OCI-LY7 (cell line): ENCODE measurements at regions not wholly inside any gene's neighbourhood (a gene's known extent, or its start where the extent isn't known, plus 50 kb on each side); places are given as distances from the start of the nearest gene placed in this dataset.

Experiments
- BruUV-seq: library from RNA; stranded (reverse); fragments of 400-500 nt; replicated peaks from 2 replicates; lab custom pipeline; 2021; lab: Mats Ljungman, UMichigan
- CTCF ChIA-PET: fragments of 300-600 bp; sonication (Branson Sonifier 250); formaldehyde crosslinking; loops from one replicate; lab custom pipeline; 2022; ENCODE audit warnings: antibody characterized with exemption; ENCODE audit not compliant: unreplicated experiment; lab: Charles Lee
- POLR2A ChIA-PET: fragments of 300-600 bp; sonication (Branson Sonifier 250); formaldehyde crosslinking; loops from one replicate; lab custom pipeline; 2022; ENCODE audit warnings: antibody characterized with exemption; lab: Charles Lee
- DNase-seq: peaks from one replicate; pipeline ENCODE4 v3.0.0-alpha.2; 2015; ENCODE audit warnings: low spot score
- H2AFZ ChIP-seq: fragments of 200-600 bp; sonication (generic), shearing (Covaris generic); 2 replicates; pipeline ENCODE4 v1.6.1; 2014; ENCODE audit warnings: mild to moderate bottlenecking, antibody characterized with exemption, low read length, moderate library complexity
- H3K27ac ChIP-seq: fragments of 200-600 bp; sonication (generic); 2 replicates; pipeline ENCODE4 v1.5.1; 2014; ENCODE audit warnings: mixed run types, low read depth, mild to moderate bottlenecking, moderate library complexity, low read length, inconsistent platforms; ENCODE audit not compliant: poor library complexity, severe bottlenecking
- H3K36me3 ChIP-seq: fragments of 200-600 bp; sonication (generic); 2 replicates; pipeline ENCODE4 v1.6.1; 2014; ENCODE audit warnings: mild to moderate bottlenecking, antibody characterized with exemption, low read length, moderate library complexity, mixed read lengths; ENCODE audit not compliant: insufficient read depth
- H3K4me1 ChIP-seq: fragments of 200-600 bp; sonication (generic); 2 replicates; pipeline ENCODE4 v1.5.1; 2014; ENCODE audit warnings: mild to moderate bottlenecking, low read length; ENCODE audit not compliant: insufficient read depth, poor library complexity, severe bottlenecking
- H3K4me2 ChIP-seq: fragments of 200-600 bp; sonication (generic); 2 replicates; pipeline ENCODE4 v1.6.1; 2014; ENCODE audit warnings: mild to moderate bottlenecking, low read length
- H3K4me3 ChIP-seq: fragments of 200-600 bp; sonication (generic); 2 replicates; pipeline ENCODE4 v1.5.1; 2014; ENCODE audit warnings: mild to moderate bottlenecking, low read depth, low read length; ENCODE audit not compliant: poor library complexity, severe bottlenecking
- H3K79me2 ChIP-seq: fragments of 200-600 bp; sonication (generic); 2 replicates; pipeline ENCODE4 v1.6.1; 2016; ENCODE audit warnings: low read depth, mild to moderate bottlenecking, low read length, moderate library complexity, mixed read lengths; ENCODE audit not compliant: insufficient read depth
- H3K9me2 ChIP-seq: fragments of 200-600 bp; sonication (generic); 2 replicates; pipeline ENCODE4 v1.6.1; 2016; ENCODE audit warnings: mild to moderate bottlenecking, low read length, mixed read lengths; ENCODE audit not compliant: insufficient read depth
- H3K9me3 ChIP-seq: fragments of 200-600 bp; sonication (generic); 2 replicates; pipeline ENCODE4 v1.6.1; 2014; ENCODE audit warnings: mild to moderate bottlenecking, mixed run types, low read length, mixed read lengths
- H4K20me1 ChIP-seq: fragments of 200-600 bp; sonication (generic); 2 replicates; pipeline ENCODE4 v1.6.1; 2014; ENCODE audit warnings: mild to moderate bottlenecking, antibody characterized with exemption, low read length, moderate library complexity, mixed read lengths; ENCODE audit not compliant: insufficient read depth
- CTCF ChIP-seq: fragments of 200-600 bp; sonication (generic); conservative IDR thresholded peaks from 2 replicates; pipeline ENCODE4 v1.5.1; 2014; ENCODE audit warnings: mild to moderate bottlenecking, antibody characterized with exemption, low read length, moderate library complexity, mixed read lengths
- EZH2phosphoT487 ChIP-seq: fragments of 200-600 bp; sonication (generic); IDR thresholded peaks from 2 replicates; pipeline ENCODE4 v1.6.1; 2018; ENCODE audit warnings: low read depth, borderline replicate concordance, mild to moderate bottlenecking, mixed run types, antibody characterized with exemption, low read length, moderate library complexity, mixed read lengths
- intact Hi-C: fragments of 100-400 bp; cut with micrococcal nuclease; formaldehyde crosslinking; loops from one replicate; pipeline ENCODE4 v1.10.0; 2022; ENCODE audit not compliant: unreplicated experiment

- Histone ChIP-seq H3K9me3 (no peaks in the 10 kb centered on the region), H3K36me3 (no peaks in the 10 kb centered on the region), H3K79me2 (no peaks in the 10 kb centered on the region), H3K27ac (no peak overlapping the region), H3K9me2 (no peaks in the 10 kb centered on the region), H2AFZ (no peak overlapping the region), H3K4me3 (no peak overlapping the region), H4K20me1 (no peaks in the 10 kb centered on the region), H3K4me2 (no peak overlapping the region), H3K4me1 (no peaks in the 10 kb centered on the region)
- no TSS peak for BruUV-seq
- ChIA-PET POLR2A (no interaction called here), CTCF (no interaction called here)
- TF ChIP-seq CTCF (peak; percentile 47), EZH2phosphoT487 (no peak)
- intact Hi-C loops, result no loop called here
- DNase-seq, result no peak
Observed at GRCh38 chr6:91428953-91429560, 842.2 kb upstream of the MAP3K7 start.

GRCh38 chr6:91428296-91428695, 841.4 kb upstream of the MAP3K7 start:
- H3K9me2 ChIP-seq, result no peaks in the 10 kb centered on the region
- H2AFZ ChIP-seq, result no peak overlapping the region
- CTCF ChIA-PET, result no interaction called here
- no peak overlapping the region for H3K27ac ChIP-seq
- no peak for DNase-seq
- no peak for TF ChIP-seq CTCF
- TF ChIP-seq EZH2phosphoT487, result no peak
- no peak overlapping the region for H3K4me3 ChIP-seq
- POLR2A ChIA-PET, result no interaction called here
- H3K4me1 ChIP-seq, result no peaks in the 10 kb centered on the region
- H4K20me1 ChIP-seq, result no peaks in the 10 kb centered on the region
- no peaks in the 10 kb centered on the region for H3K9me3 ChIP-seq
- H3K36me3 ChIP-seq, result no peaks in the 10 kb centered on the region
- intact Hi-C loops, result no loop called here
- H3K79me2 ChIP-seq, result no peaks in the 10 kb centered on the region
- no TSS peak for BruUV-seq
- no peak overlapping the region for H3K4me2 ChIP-seq

- intact Hi-C loops, result no loop called here
Observed at GRCh38 chr6:91420243-91420642, 833.4 kb upstream of the MAP3K7 start.

More at GRCh38 chr6:91420243-91420642, 833.4 kb upstream of the MAP3K7 start:
- Histone ChIP-seq H3K9me2 (no peaks in the 10 kb centered on the region), H4K20me1 (no peaks in the 10 kb centered on the region), H3K4me2 (no peak overlapping the region), H3K36me3 (no peaks in the 10 kb centered on the region), H3K27ac (no peak overlapping the region), H3K4me1 (no peaks in the 10 kb centered on the region), H2AFZ (no peak overlapping the region), H3K4me3 (no peak overlapping the region), H3K79me2 (no peaks in the 10 kb centered on the region), H3K9me3 (no peaks in the 10 kb centered on the region)
- no peak for DNase-seq
- TF ChIP-seq CTCF (no peak), EZH2phosphoT487 (no peak)
- BruUV-seq, result no TSS peak
- ChIA-PET CTCF (no interaction called here), POLR2A (no interaction called here)
